ENCODE measurements at regions not wholly inside any gene's neighbourhood (a gene's known extent, or its start where the extent isn't known, plus 50 kb on each side); places are given as distances from the start of the nearest gene placed in this dataset.

- no peak overlapping the region for H3K4me3 ChIP-seq
- no peaks in the 10 kb centered on the region for H3K4me1 ChIP-seq
- no peaks in the 10 kb centered on the region for H3K36me3 ChIP-seq
- TF ChIP-seq POLR2A (IDR thresholded peaks at IDR 0.05) (no peak), CTCF (IDR thresholded peaks at IDR 0.05) (no peak)
- no peak overlapping the region for H3K27ac ChIP-seq
- H3K27me3 ChIP-seq = no peaks in the 10 kb centered on the region
- no peaks in the 10 kb centered on the region for H3K9me3 ChIP-seq
- no peak for DNase-seq
Measured at GRCh38 chr6:93550551-93551276, 131.4 kb upstream of the EPHA7 start.

DNA sequence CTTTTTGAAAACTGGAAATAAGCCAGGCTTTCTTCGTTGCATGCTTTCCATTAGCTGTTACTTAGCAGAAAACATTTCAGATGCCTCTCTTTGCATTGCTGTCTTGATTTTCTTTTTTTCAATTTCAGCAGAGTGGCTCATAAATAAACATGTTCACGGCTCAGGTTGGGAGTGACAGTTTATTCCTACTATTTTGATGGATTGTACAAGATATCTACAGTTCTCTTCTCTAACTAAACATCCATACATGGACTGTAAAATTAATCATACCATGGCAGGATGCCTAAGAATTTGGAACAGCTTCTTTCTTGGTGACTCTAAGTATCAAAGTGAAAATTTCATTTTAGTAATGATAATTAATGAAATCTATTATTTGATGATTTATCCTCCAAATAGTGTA lies 130.5 kb upstream of the EPHA7 start:
- Histone ChIP-seq H3K9me3 (no peaks in the 10 kb centered on the region), H3K4me3 (no peak overlapping the region), H3K27ac (no peak overlapping the region), H3K27me3 (no peaks in the 10 kb centered on the region), H3K4me1 (no peaks in the 10 kb centered on the region), H3K36me3 (no peaks in the 10 kb centered on the region)
- no peak for DNase-seq
- TF ChIP-seq POLR2A (IDR thresholded peaks at IDR 0.05) (no peak), CTCF (IDR thresholded peaks at IDR 0.05) (no peak)

DNA sequence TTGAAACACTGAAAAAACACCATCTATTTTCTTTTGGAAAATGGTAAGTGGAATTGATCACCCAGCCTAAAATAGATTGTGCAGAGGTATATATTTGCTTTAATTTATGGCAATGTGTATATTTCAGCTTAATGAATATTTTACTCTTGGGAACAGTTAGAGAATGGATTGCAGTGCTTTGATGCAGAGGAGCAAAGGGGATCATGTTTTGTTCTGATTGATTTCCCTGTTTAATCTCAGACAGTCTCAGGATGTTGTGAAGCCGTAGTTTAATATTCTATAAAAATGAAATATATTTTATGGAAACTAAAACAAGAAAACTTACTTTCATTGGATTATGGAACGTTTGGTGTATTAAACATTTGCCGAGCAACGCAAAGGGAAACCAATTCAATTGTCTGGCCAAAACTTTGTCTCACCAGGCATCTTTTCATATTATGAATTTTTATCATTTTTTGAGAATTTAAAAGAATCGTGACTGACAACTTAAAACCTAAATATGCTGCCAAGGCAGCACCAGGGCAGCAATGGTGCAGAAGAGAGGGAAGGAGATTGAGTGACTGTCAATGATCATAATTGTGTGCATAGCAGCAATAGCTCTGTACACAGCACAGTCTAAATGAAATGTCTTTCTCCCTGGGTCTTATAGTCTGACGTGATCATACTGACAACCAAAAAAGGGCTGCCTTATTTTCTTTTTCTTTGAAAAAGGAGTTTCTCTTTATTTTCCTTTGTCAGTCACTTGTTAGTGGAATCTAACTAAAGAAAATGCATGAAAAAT lies 105.5 kb upstream of the EPHA7 start:
- no peak for DNase-seq
- Histone ChIP-seq H3K27ac (no peak overlapping the region), H3K27me3 (no peaks in the 10 kb centered on the region), H3K36me3 (no peaks in the 10 kb centered on the region), H3K4me3 (no peak overlapping the region), H3K4me1 (no peaks in the 10 kb centered on the region), H3K9me3 (no peaks in the 10 kb centered on the region)
- TF ChIP-seq POLR2A (IDR thresholded peaks at IDR 0.05) (no peak), CTCF (IDR thresholded peaks at IDR 0.05) (no peak)

DNA sequence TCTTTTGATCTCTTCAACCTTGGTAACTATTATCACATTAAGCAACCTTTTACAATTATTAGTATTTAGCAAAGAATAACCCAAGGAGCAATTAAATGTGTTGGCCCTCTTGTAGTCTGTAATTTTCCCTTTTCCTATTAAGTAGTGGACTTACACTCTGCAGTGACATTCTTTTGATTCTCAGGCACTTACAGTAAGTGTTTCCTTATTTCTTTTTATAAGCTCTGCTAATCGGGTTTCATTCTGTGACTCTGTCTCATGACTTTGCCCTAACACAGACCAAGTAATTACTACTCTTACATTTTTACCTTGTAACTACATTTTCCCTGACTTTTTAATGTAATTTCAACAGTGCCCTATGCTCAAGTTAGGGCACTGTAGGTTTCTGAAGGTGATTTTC lies 104.0 kb upstream of the EPHA7 start:
- no peak overlapping the region for H3K27ac ChIP-seq
- H3K4me3 ChIP-seq = no peak overlapping the region
- H3K27me3 ChIP-seq = no peaks in the 10 kb centered on the region
- H3K4me1 ChIP-seq = no peaks in the 10 kb centered on the region
- no peaks in the 10 kb centered on the region for H3K9me3 ChIP-seq
- DNase-seq = no peak
- H3K36me3 ChIP-seq = no peaks in the 10 kb centered on the region
- TF ChIP-seq CTCF (IDR thresholded peaks at IDR 0.05) (no peak), POLR2A (IDR thresholded peaks at IDR 0.05) (no peak)

DNA sequence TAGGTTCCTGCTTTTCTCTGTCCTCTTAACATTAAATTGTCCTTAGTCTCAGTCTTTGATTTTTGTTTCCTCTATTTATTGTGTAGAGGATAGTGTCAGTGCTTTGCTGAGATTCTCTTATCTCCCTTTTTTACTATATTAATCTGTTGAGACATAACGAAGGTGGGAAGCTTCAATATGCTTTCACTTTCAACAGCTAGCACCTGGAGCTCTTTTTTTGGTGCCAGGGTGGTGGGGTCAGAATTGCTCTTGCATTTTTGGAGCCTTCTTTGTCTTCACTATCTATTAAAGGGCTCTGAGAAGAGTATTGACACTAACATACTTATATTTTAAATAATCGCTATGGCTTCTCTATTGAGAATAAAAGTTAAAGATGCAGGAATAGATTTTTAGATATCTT lies 97.1 kb upstream of the EPHA7 start:
- TF ChIP-seq CTCF (IDR thresholded peaks at IDR 0.05) (no peak), POLR2A (IDR thresholded peaks at IDR 0.05) (no peak)
- no peaks in the 10 kb centered on the region for H3K9me3 ChIP-seq
- no peaks in the 10 kb centered on the region for H3K36me3 ChIP-seq
- H3K27ac ChIP-seq = no peak overlapping the region
- no peaks in the 10 kb centered on the region for H3K4me1 ChIP-seq
- H3K27me3 ChIP-seq = no peaks in the 10 kb centered on the region
- H3K4me3 ChIP-seq = no peak overlapping the region
- no peak for DNase-seq
